Urinary bladder (tissue), 3 donors: ENCODE measurements at regions not wholly inside any gene's neighbourhood (a gene's known extent, or its start where the extent isn't known, plus 50 kb on each side); places are given as distances from the start of the nearest gene placed in this dataset.

Source experiments
- DNase-seq: peaks from one replicate; pipeline ENCODE4 v3.0.0-alpha.2; 2015; ENCODE audit errors: extremely low spot score
- H3K27ac ChIP-seq: one replicate; pipeline ENCODE4 v1.5.1; 2013; ENCODE audit warnings: low read depth, mild to moderate bottlenecking, moderate library complexity
- H3K36me3 ChIP-seq: one replicate; pipeline ENCODE4 v1.6.1; 2013; ENCODE audit warnings: mild to moderate bottlenecking, moderate library complexity; ENCODE audit not compliant: insufficient read depth
- H3K4me1 ChIP-seq: one replicate; pipeline ENCODE4 v1.6.1; 2013; ENCODE audit warnings: mild to moderate bottlenecking, moderate library complexity; ENCODE audit not compliant: insufficient read depth
- H3K4me3 ChIP-seq: one replicate; pipeline ENCODE4 v1.5.1; 2013; ENCODE audit warnings: low read depth, low read length
- WGBS: extraction: QIAGEN DNeasy Blood & Tissue Kit; methylation state at CpG from one replicate; pipeline ENCODE4 v1.1.7; 2013; 5-methylcytosine and 5-hydroxymethylcytosine counted together
- donor health status: healthy with polysubstance abuse.
- donor health status: healthy.

DNA sequence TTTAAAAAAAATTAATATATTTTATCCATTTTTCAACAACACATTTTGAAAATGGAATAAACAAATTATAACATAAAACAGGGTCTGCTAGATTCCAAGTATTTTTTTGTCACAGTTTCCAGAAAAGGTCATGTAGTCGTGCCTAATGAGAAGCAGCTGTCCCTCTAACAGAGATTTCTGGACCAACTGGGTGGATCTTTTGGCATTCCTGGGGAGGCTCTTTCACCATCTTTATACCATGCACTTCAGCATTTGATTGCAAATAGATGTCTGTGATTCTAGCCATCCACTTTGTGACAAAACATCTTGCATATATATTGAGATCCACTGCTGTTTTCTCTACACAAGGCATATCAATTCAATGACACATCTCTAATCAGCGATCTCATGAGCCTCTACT is 210.7 kb upstream of the LDB2 start:
- H3K4me1 ChIP-seq, result no peaks in the 10 kb centered on the region
- H3K27ac ChIP-seq, result no peak overlapping the region
- no peak for DNase-seq
- WGBS, result 60% methylated on average over 2 of the region's 2 CpGs
- H3K4me3 ChIP-seq, result no peak overlapping the region
- no peaks in the 10 kb centered on the region for H3K36me3 ChIP-seq

GRCh38 chr4:17103231-17103630 is 204.8 kb upstream of the LDB2 start:
- Histone ChIP-seq H3K4me1 (no peaks in the 10 kb centered on the region), H3K27ac (no peak overlapping the region), H3K4me3 (no peak overlapping the region), H3K36me3 (no peaks in the 10 kb centered on the region)
- no peak for DNase-seq
- 45% methylated on average over 1 of the region's 1 CpG for WGBS

GRCh38 chr4:17098996-17099395 is 200.6 kb upstream of the LDB2 start:
- DNase-seq, result no peak
- Histone ChIP-seq H3K4me3 (no peak overlapping the region), H3K4me1 (no peaks in the 10 kb centered on the region), H3K27ac (no peak overlapping the region), H3K36me3 (no peaks in the 10 kb centered on the region)
- WGBS, result 44% methylated on average over 2 of the region's 2 CpGs

GRCh38 chr4:17098401-17098800 is 200.0 kb upstream of the LDB2 start:
- 83% methylated on average over 4 of the region's 4 CpGs for WGBS
- Histone ChIP-seq H3K4me1 (no peaks in the 10 kb centered on the region), H3K27ac (no peak overlapping the region), H3K36me3 (no peaks in the 10 kb centered on the region), H3K4me3 (no peak overlapping the region)
- no peak for DNase-seq

DNA sequence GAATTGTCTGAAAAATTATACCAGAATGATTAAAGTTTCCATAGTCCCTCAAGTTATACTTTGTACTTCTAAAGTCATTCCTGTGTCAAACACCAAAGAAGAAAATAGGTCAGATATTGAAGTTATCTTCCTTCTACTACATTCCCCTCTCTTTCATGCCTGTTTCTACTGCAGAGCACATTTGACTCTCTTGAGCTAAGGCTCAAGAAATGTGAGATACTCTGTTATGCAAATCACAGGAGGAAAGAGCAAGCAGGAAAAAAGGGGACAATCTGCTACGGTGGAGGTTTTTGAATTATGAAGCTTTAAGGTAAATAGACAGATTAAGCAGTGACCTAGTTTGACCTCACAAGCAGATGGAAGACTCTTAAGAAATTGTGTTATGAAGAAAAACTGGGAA is 198.9 kb upstream of the LDB2 start:
- Histone ChIP-seq H3K27ac (no peak overlapping the region), H3K4me1 (no peaks in the 10 kb centered on the region), H3K36me3 (no peaks in the 10 kb centered on the region), H3K4me3 (no peak overlapping the region)
- WGBS, result 56% methylated on average over 1 of the region's 1 CpG
- no peak for DNase-seq

GRCh38 chr4:17096692-17097091 is 198.2 kb upstream of the LDB2 start:
- no peak for DNase-seq
- H3K4me3 ChIP-seq, result no peak overlapping the region
- no peaks in the 10 kb centered on the region for H3K36me3 ChIP-seq
- no peaks in the 10 kb centered on the region for H3K4me1 ChIP-seq
- WGBS, result 89% methylated on average over 5 of the region's 5 CpGs
- H3K27ac ChIP-seq, result no peak overlapping the region

DNA sequence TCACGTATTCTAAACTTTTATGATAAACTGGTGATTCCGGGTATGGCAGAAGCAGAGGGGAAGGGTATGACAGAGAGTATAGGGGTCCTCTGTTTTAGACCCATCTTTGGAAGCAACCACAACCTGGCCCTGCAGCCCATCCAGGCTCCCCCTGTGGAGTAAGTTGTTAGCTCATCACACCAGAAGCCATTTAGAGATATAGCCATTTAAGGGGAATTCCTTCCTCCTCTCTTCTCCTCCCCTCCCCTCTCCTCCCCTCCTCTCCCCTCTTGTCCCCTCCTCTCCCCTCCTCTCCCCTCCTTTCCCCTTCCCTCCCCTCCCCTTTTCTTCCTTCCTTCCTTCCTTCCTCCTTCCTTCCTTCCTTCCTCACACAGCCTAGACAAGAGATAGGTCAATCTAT is 197.3 kb upstream of the LDB2 start:
- WGBS, result 91% methylated on average over 2 of the region's 2 CpGs
- Histone ChIP-seq H3K27ac (no peak overlapping the region), H3K4me1 (no peaks in the 10 kb centered on the region), H3K4me3 (no peak overlapping the region), H3K36me3 (no peaks in the 10 kb centered on the region)
- DNase-seq, result no peak

DNA sequence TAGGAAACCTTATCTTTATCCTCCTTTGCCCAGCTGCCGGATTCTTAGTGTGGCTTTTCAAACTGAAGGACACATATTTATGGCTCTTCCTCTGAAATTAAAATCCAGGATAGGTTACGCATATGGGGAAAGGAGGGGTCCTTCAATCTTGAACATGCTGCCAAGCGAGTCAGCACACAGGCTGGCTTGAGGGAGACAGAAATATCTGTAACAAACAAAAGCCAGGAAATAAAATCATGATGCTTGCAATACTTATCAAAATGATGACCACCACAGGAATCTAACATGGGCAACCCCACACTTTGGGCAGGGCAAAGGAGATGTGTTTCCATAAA is 196.4 kb upstream of the LDB2 start:
- 38% methylated on average over 3 of the region's 3 CpGs for WGBS
- H3K4me3 ChIP-seq, result no peak overlapping the region
- H3K27ac ChIP-seq, result no peak overlapping the region
- no peak for DNase-seq
- no peaks in the 10 kb centered on the region for H3K36me3 ChIP-seq
- no peaks in the 10 kb centered on the region for H3K4me1 ChIP-seq

GRCh38 chr4:17094159-17094875 is 195.9 kb upstream of the LDB2 start:
- WGBS, result 26% methylated on average over 4 of the region's 4 CpGs
- no peak overlapping the region for H3K4me3 ChIP-seq
- no peak for DNase-seq

GRCh38 chr4:17093481-17093880 is 195.0 kb upstream of the LDB2 start:
- DNase-seq, result no peak
- Histone ChIP-seq H3K4me1 (no peaks in the 10 kb centered on the region), H3K27ac (no peak overlapping the region), H3K4me3 (no peak overlapping the region), H3K36me3 (no peaks in the 10 kb centered on the region)
- 83% methylated on average over 5 of the region's 5 CpGs for WGBS

More at GRCh38 chr4:17094159-17094875, 195.9 kb upstream of the LDB2 start:
- no peak overlapping the region for H3K27ac ChIP-seq
- no peaks in the 10 kb centered on the region for H3K36me3 ChIP-seq
- H3K4me1 ChIP-seq, result no peaks in the 10 kb centered on the region

- DNase-seq, result no peak
- WGBS, result 85% methylated on average over 2 of the region's 2 CpGs
- Histone ChIP-seq H3K27ac (no peak overlapping the region), H3K36me3 (no peaks in the 10 kb centered on the region), H3K4me1 (no peaks in the 10 kb centered on the region), H3K4me3 (no peak overlapping the region)
Measured at GRCh38 chr4:17092736-17093437, 194.4 kb upstream of the LDB2 start.

GRCh38 chr4:17091104-17091503 is 192.7 kb upstream of the LDB2 start:
- no peak for DNase-seq
- 96% methylated on average over 3 of the region's 3 CpGs for WGBS
- H3K36me3 ChIP-seq, result no peaks in the 10 kb centered on the region
- H3K4me3 ChIP-seq, result no peak overlapping the region
- no peaks in the 10 kb centered on the region for H3K4me1 ChIP-seq
- no peak overlapping the region for H3K27ac ChIP-seq

- no peak overlapping the region for H3K4me3 ChIP-seq
- H3K36me3 ChIP-seq, result no peaks in the 10 kb centered on the region
- H3K4me1 ChIP-seq, result no peaks in the 10 kb centered on the region
- whole genome bisulfite sequencing, result 92% methylated on average over 3 of the region's 3 CpGs
- DNase-seq, result no peak
- no peak overlapping the region for H3K27ac ChIP-seq
Measured at GRCh38 chr4:17090063-17090462, 191.6 kb upstream of the LDB2 start.

GRCh38 chr4:17085416-17085815 is 187.0 kb upstream of the LDB2 start:
- no peak for DNase-seq
- Histone ChIP-seq H3K36me3 (no peaks in the 10 kb centered on the region), H3K27ac (no peak overlapping the region), H3K4me3 (no peak overlapping the region), H3K4me1 (no peaks in the 10 kb centered on the region)
- 97% methylated on average over 5 of the region's 5 CpGs for WGBS
